H1 (cell line): ENCODE measurements at regions not wholly inside any gene's neighbourhood (a gene's known extent, or its start where the extent isn't known, plus 50 kb on each side); places are given as distances from the start of the nearest gene placed in this dataset.

Experiments
- ATF2 ChIP-seq: IDR thresholded peaks from 2 replicates; pipeline ENCODE4 v1.6.1; 2012; ENCODE audit warnings: low read length, inconsistent platforms
- CHD7 ChIP-seq: fragments of 300-600 bp; sonication (generic); IDR thresholded peaks from 2 replicates; pipeline ENCODE4 v1.7.1; 2012; ENCODE audit warnings: low read length, moderate library complexity, mild to moderate bottlenecking, inconsistent platforms; ENCODE audit not compliant: insufficient replicate concordance
- TCF12 ChIP-seq: IDR thresholded peaks from 2 replicates; pipeline ENCODE4 v1.6.1; 2011; ENCODE audit warnings: low read depth, mild to moderate bottlenecking, low read length

GRCh38 chr4:106718548-106718947 is 317.6 kb downstream of the DKK2 start (continued):
- TF ChIP-seq TCF12: no peak
- no peak for TF ChIP-seq ATF2
- TF ChIP-seq CHD7: no peak
